NB4 (cell line): ENCODE measurements at regions not wholly inside any gene's neighbourhood (a gene's known extent, or its start where the extent isn't known, plus 50 kb on each side); places are given as distances from the start of the nearest gene placed in this dataset.

Experiments
- CTCF ChIP-seq: IDR thresholded peaks from one replicate; pipeline ENCODE4 v1.5.1; 2012; ENCODE audit warnings: low read depth, low read length
- MAX ChIP-seq: IDR thresholded peaks from 2 replicates; pipeline ENCODE4 v1.6.1; 2011; ENCODE audit warnings: low read depth, low read length
- MYC ChIP-seq: IDR thresholded peaks from 2 replicates; pipeline ENCODE4 v1.6.1; 2011; ENCODE audit warnings: low read depth, low read length
- POLR2A ChIP-seq: IDR thresholded peaks from 2 replicates; pipeline ENCODE4 v1.6.1; 2011; ENCODE audit warnings: mild to moderate bottlenecking; ENCODE audit not compliant: insufficient read length; ENCODE audit errors: extremely low read depth

GRCh38 chr12:13602172-13602571 is 379.2 kb downstream of the GRIN2B start:
- no peak for TF ChIP-seq CTCF
- no peak for TF ChIP-seq POLR2A
- no peak for TF ChIP-seq MYC
- TF ChIP-seq MAX = no peak
